ENCODE measurements at regions not wholly inside any gene's neighbourhood (a gene's known extent, or its start where the extent isn't known, plus 50 kb on each side); places are given as distances from the start of the nearest gene placed in this dataset.

DNA sequence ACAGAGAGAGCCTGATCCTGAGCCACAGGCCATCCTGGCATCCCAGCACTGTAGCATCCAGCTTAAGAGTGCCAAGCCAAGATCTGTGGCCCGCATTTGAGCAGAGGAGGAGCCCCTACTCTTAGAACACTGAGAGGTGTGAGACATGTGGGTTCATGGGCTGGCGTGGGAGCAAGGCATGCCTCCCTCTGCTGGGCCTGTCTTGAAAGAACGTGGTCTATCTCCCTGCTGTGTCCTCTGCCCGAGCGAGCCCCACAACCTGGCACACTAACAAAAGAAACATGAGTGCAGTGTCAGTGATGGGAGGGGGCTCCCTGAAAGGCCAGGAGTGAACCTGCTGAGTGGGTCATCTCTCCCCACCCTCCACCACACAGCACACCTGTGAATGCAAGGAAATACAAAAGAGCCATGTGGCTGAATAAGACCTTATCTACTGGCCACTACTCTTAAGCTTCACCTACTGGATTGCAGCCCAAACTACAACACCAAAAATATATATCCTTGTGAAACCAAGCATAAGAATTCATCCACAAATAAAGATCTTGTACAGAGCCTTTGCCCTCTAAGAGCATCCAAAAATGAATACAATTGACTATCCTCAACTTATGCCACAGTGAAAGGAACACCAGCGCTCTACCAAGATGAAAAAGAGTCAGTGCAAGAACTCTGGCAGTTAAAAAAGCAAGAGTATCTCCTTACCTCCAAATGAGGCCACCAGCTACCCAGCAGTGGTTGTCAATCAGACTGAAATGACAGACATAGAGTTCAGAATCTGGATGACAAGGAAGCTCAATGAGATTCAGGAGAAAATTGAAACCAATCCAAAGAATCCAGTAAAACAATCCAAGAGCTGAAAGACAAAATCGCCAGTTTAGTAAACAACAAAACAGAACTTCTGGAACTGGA is 259.4 kb upstream of the DAB1 start:
- Histone ChIP-seq H3K27me3 (ENCODE audit: low read length) (no peaks in the 10 kb centered on the region), H3F3A (ENCODE audit: insufficient read depth) (no peaks in the 10 kb centered on the region), H3K27ac (ENCODE audit: low read depth, low read length) (no peak overlapping the region), H3K79me2 (ENCODE audit: insufficient read depth, low read length) (no peaks in the 10 kb centered on the region), H3K4me3 (ENCODE audit: insufficient read depth, low read length, poor library complexity, severe bottlenecking) (no peak overlapping the region), H3K36me3 (ENCODE audit: low read length) (no peaks in the 10 kb centered on the region), H3K9ac (ENCODE audit: low read length) (no peak overlapping the region), H3K9me3 (ENCODE audit: insufficient read depth, low read length) (no peaks in the 10 kb centered on the region), H2AFZ (ENCODE audit: low read depth, low read length, severe bottlenecking) (no peak overlapping the region), H4K20me1 (ENCODE audit: low read depth, low read length) (no peaks in the 10 kb centered on the region), H3K9me2 (replicated peaks; ENCODE audit: insufficient read depth, low read length) (no peaks in the 10 kb centered on the region), H3K4me2 (ENCODE audit: low read depth, low read length, poor library complexity, severe bottlenecking) (no peak overlapping the region)
- TF ChIP-seq, protein P1, sequence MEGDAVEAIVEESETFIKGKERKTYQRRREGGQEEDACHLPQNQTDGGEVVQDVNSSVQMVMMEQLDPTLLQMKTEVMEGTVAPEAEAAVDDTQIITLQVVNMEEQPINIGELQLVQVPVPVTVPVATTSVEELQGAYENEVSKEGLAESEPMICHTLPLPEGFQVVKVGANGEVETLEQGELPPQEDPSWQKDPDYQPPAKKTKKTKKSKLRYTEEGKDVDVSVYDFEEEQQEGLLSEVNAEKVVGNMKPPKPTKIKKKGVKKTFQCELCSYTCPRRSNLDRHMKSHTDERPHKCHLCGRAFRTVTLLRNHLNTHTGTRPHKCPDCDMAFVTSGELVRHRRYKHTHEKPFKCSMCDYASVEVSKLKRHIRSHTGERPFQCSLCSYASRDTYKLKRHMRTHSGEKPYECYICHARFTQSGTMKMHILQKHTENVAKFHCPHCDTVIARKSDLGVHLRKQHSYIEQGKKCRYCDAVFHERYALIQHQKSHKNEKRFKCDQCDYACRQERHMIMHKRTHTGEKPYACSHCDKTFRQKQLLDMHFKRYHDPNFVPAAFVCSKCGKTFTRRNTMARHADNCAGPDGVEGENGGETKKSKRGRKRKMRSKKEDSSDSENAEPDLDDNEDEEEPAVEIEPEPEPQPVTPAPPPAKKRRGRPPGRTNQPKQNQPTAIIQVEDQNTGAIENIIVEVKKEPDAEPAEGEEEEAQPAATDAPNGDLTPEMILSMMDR (IDR thresholded peaks at IDR 0.05; ENCODE audit: insufficient read depth, low read length, poor library complexity, severe bottlenecking) = no peak
- no peak for TF ChIP-seq EZH2phosphoT487 (conservative IDR thresholded peaks at IDR 0.05; ENCODE audit: low read length)

DNA sequence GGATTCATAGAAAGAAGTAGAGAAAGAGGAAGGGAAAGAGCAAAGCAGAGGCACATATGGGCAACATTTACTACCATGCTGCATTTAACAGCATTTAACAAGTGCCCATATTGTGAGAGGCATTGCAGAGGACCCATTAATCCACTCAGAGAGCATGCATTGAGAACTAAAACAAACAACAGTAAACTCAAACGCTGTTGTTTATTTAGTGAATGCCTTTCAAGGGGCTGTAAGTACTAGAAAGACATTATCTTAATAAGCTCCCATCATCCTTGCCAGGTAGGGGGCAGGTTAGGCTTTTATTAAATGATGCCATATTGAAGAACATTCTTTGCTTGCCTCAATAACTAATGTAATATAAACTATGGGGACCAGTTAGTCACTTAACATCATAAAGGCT is 254.3 kb upstream of the DAB1 start:
- Histone ChIP-seq H3K27ac (ENCODE audit: low read depth, low read length) (no peak overlapping the region), H3K79me2 (ENCODE audit: insufficient read depth, low read length) (no peaks in the 10 kb centered on the region), H3K36me3 (ENCODE audit: low read length) (no peaks in the 10 kb centered on the region), H3K4me2 (ENCODE audit: low read depth, low read length, poor library complexity, severe bottlenecking) (no peak overlapping the region), H3F3A (ENCODE audit: insufficient read depth) (no peaks in the 10 kb centered on the region), H3K27me3 (ENCODE audit: low read length) (no peaks in the 10 kb centered on the region), H3K4me3 (ENCODE audit: insufficient read depth, low read length, poor library complexity, severe bottlenecking) (no peak overlapping the region), H2AFZ (ENCODE audit: low read depth, low read length, severe bottlenecking) (no peak overlapping the region), H3K9me3 (ENCODE audit: insufficient read depth, low read length) (no peaks in the 10 kb centered on the region), H4K20me1 (ENCODE audit: low read depth, low read length) (no peaks in the 10 kb centered on the region), H3K9ac (ENCODE audit: low read length) (no peak overlapping the region), H3K9me2 (replicated peaks; ENCODE audit: insufficient read depth, low read length) (no peaks in the 10 kb centered on the region)
- no peak for TF ChIP-seq EZH2phosphoT487 (conservative IDR thresholded peaks at IDR 0.05; ENCODE audit: low read length)
- TF ChIP-seq, protein P1 (IDR thresholded peaks at IDR 0.05; ENCODE audit: insufficient read depth, low read length, poor library complexity, severe bottlenecking) = no peak

DNA sequence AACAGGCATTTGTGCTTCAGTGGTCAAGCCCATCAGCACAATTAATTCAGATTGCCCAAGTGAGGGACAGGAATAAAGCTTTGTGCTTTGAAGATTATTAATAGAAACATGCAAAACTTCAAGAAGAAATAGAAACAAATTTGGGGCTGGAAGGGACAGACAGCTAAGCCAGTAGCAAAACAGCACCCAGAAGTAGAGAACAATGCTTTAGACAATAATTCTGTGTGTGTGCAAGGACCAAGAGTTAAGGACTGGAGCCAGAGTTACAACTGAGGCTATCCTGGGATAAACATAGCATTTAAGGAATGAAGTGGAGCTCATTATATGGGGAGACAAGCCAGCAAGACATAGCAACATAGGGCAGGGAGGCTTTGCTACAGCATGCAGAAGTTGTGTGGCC is 251.9 kb upstream of the DAB1 start:
- Histone ChIP-seq H3K27ac (ENCODE audit: low read depth, low read length) (no peak overlapping the region), H3K36me3 (ENCODE audit: low read length) (no peaks in the 10 kb centered on the region), H3K4me3 (ENCODE audit: insufficient read depth, low read length, poor library complexity, severe bottlenecking) (no peak overlapping the region), H3K27me3 (ENCODE audit: low read length) (no peaks in the 10 kb centered on the region), H4K20me1 (ENCODE audit: low read depth, low read length) (no peaks in the 10 kb centered on the region), H3K4me2 (ENCODE audit: low read depth, low read length, poor library complexity, severe bottlenecking) (no peak overlapping the region), H3K9me2 (replicated peaks; ENCODE audit: insufficient read depth, low read length) (no peaks in the 10 kb centered on the region), H2AFZ (ENCODE audit: low read depth, low read length, severe bottlenecking) (no peak overlapping the region), H3K9ac (ENCODE audit: low read length) (no peak overlapping the region), H3F3A (ENCODE audit: insufficient read depth) (no peaks in the 10 kb centered on the region), H3K9me3 (ENCODE audit: insufficient read depth, low read length) (no peaks in the 10 kb centered on the region), H3K79me2 (ENCODE audit: insufficient read depth, low read length) (no peaks in the 10 kb centered on the region)
- TF ChIP-seq EZH2phosphoT487 (conservative IDR thresholded peaks at IDR 0.05; ENCODE audit: low read length) = no peak
- TF ChIP-seq, protein P1 (IDR thresholded peaks at IDR 0.05; ENCODE audit: insufficient read depth, low read length, poor library complexity, severe bottlenecking) = no peak
